HL-60/S4 treated with retinoic acid at 250 ng/mL for 4 days and 3 days (cell line): ENCODE measurements at regions not wholly inside any gene's neighbourhood (a gene's known extent, or its start where the extent isn't known, plus 50 kb on each side); places are given as distances from the start of the nearest gene placed in this dataset.

Experiments
- in situ Hi-C: fragments of 300-500 bp; cut with MboI; formaldehyde crosslinking; loops from 2 replicates; pipeline ENCODE4 v1.7.0; 2022; ENCODE audit warnings: low sequenced_read_pairs

GRCh38 chr2:172228177-172228808 lies 125.6 kb upstream of the DLX2 start:
- in situ Hi-C loops = no loop called here

- in situ Hi-C loops = no loop called here
Observed at GRCh38 chr2:172229125-172229524, 126.4 kb upstream of the DLX2 start.

GRCh38 chr2:172230332-172230888 lies 127.7 kb upstream of the DLX2 start:
- in situ Hi-C loops = no loop called here

- in situ Hi-C loops = no loop called here
Observed at GRCh38 chr2:172230889-172231401, 128.2 kb upstream of the DLX2 start.

- in situ Hi-C loops = no loop called here
Observed at GRCh38 chr2:172231508-172231907, 128.8 kb upstream of the DLX2 start.

- in situ Hi-C loops = no loop called here
Observed at GRCh38 chr2:172232708-172233396, 130.2 kb upstream of the DLX2 start.

- in situ Hi-C loops = no loop called here
Observed at GRCh38 chr2:172233987-172234715, 131.5 kb upstream of the DLX2 start.

GRCh38 chr2:172234716-172235691 lies 132.3 kb upstream of the DLX2 start:
- in situ Hi-C loops = no loop called here

GRCh38 chr2:172239944-172240590 lies 137.4 kb upstream of the DLX2 start:
- in situ Hi-C loops = no loop called here

GRCh38 chr2:172241222-172241621 lies 138.5 kb upstream of the DLX2 start:
- in situ Hi-C loops = no loop called here

GRCh38 chr2:172242471-172242870 lies 139.8 kb upstream of the DLX2 start:
- in situ Hi-C loops = no loop called here

- in situ Hi-C loops = no loop called here
Observed at GRCh38 chr2:172242961-172243360, 140.3 kb upstream of the DLX2 start.

GRCh38 chr2:172244419-172245130 lies 141.9 kb upstream of the DLX2 start:
- in situ Hi-C loops = no loop called here

GRCh38 chr2:172246649-172247048 lies 143.9 kb upstream of the DLX2 start:
- in situ Hi-C loops = no loop called here

- in situ Hi-C loops = no loop called here
Observed at GRCh38 chr2:172247203-172247602, 144.5 kb upstream of the DLX2 start.

- in situ Hi-C loops = no loop called here
Observed at GRCh38 chr2:172248381-172248780, 145.7 kb upstream of the DLX2 start.

GRCh38 chr2:172248785-172249187 lies 146.1 kb upstream of the DLX2 start:
- in situ Hi-C loops = no loop called here

GRCh38 chr2:172249334-172249733 lies 146.6 kb upstream of the DLX2 start:
- in situ Hi-C loops = no loop called here

- in situ Hi-C loops = no loop called here
Observed at GRCh38 chr2:172249986-172250385, 147.3 kb upstream of the DLX2 start.
